Stomach (tissue), 4 donors: ENCODE measurements at regions not wholly inside any gene's neighbourhood (a gene's known extent, or its start where the extent isn't known, plus 50 kb on each side); places are given as distances from the start of the nearest gene placed in this dataset.

Experiments used
- CTCF ChIP-seq, 7 experiments: fragments of 450-650 bp in 4 of 7; fragments of 200-600 bp in 3 of 7; sonication (generic) in 3 of 7; IDR thresholded peaks; one replicate each; pipeline ENCODE4 v1.5.1; 2016 to 2019; ENCODE audit warnings: antibody characterized with exemption in 7 of 7, control low read depth in 2 of 7, mild to moderate bottlenecking in 1 of 7
- EP300 ChIP-seq: sonication (generic); formaldehyde crosslinking; IDR thresholded peaks from one replicate; pipeline ENCODE4 v1.6.1; 2017; ENCODE audit warnings: antibody characterized with exemption
- POLR2A ChIP-seq, 4 donors: fragments of 450-650 bp; IDR thresholded peaks; one replicate each; pipeline ENCODE4 v1.6.1; 2016; ENCODE audit warnings: antibody characterized with exemption in 4 of 4, control low read depth in 2 of 4, mild to moderate bottlenecking in 1 of 4, moderate library complexity in 1 of 4
- POLR2AphosphoS5 ChIP-seq, 3 donors: sonication (generic); formaldehyde crosslinking; IDR thresholded peaks; one replicate each; pipeline ENCODE4 v1.6.1; 2016; ENCODE audit warnings: antibody characterized with exemption in 3 of 3

GRCh38 chr3:173249457-173249856, 108.4 kb upstream of the SPATA16 start:
- TF ChIP-seq POLR2AphosphoS5 (IDR thresholded peaks at IDR 0.05) (no peak), CTCF (IDR thresholded peaks at IDR 0.05) (no peak), POLR2A (IDR thresholded peaks at IDR 0.05) (no peak), EP300 (no peak)
